HepG2 (cell line): ENCODE measurements at regions not wholly inside any gene's neighbourhood (a gene's known extent, or its start where the extent isn't known, plus 50 kb on each side); places are given as distances from the start of the nearest gene placed in this dataset.

Experiments used
- ATAC-seq: fragments of 200-7000 bp; cut with Tn5 transposase; 3 replicates; pipeline ENCODE4 v1.9.1; 2020; ENCODE audit warnings: mild to moderate bottlenecking, moderate library complexity
- BruUV-seq: library from RNA; stranded (reverse); fragments of 400-500 nt; replicated peaks from 2 replicates; lab custom pipeline; 2021; lab: Mats Ljungman, UMichigan
- CTCF ChIA-PET: fragments of 300-600 bp; formaldehyde crosslinking; extraction: SDS; loops from one replicate; lab custom pipeline; 2021; ENCODE audit warnings: low total read pairs, inconsistent platforms, low intra/inter-chr PET ratio; lab: Yijun Ruan, JAX
- POLR2A ChIA-PET: fragments of 350-600 bp; sonication (Branson Sonifier 250); formaldehyde crosslinking; loops from one replicate; lab custom pipeline; 2020; ENCODE audit warnings: antibody characterized with exemption, inconsistent platforms; lab: Yijun Ruan, JAX
- DNase-seq: peaks from one replicate; pipeline ENCODE4 v3.0.0-alpha.2; 2015; ENCODE audit warnings: low spot score
- FAIRE-seq: peaks from 3 replicates; lab custom pipeline; 2011; peaks lifted over from hg19 to GRCh38; lab: Jason Lieb, UNC
- H2AFZ ChIP-seq: one replicate; pipeline ENCODE4 v1.6.1; 2011; ENCODE audit warnings: low read length, inconsistent platforms
- H3K27ac ChIP-seq: fragments of 300-600 bp; 3 replicates; pipeline ENCODE4 v1.8.0; 2011; ENCODE audit warnings: mixed run types, mild to moderate bottlenecking, mixed read lengths, low read length, inconsistent platforms; ENCODE audit not compliant: insufficient read depth; ENCODE audit errors: extremely low read length
- H3K27me3 ChIP-seq, 2 experiments: fragments of 200-600 bp in 1 of 2; 2 replicates in 1 of 2; 3 replicates in 1 of 2; pipeline versions ENCODE4 v1.6.0 to v1.8.0; 2011; ENCODE audit warnings: low read length in 2 of 2, mild to moderate bottlenecking in 2 of 2, moderate library complexity in 2 of 2, inconsistent platforms in 1 of 2; ENCODE audit not compliant: insufficient read depth in 2 of 2, control insufficient read depth in 1 of 2
- H3K36me3 ChIP-seq, 2 experiments: fragments of 200-600 bp in 1 of 2; replicated peaks in 1 of 2; 2 replicates in 1 of 2; 3 replicates in 1 of 2; pipeline versions ENCODE4 v1.5.1 to v1.8.0; 2011; ENCODE audit warnings: low read length in 2 of 2, inconsistent platforms in 1 of 2; ENCODE audit not compliant: insufficient read depth in 2 of 2, control insufficient read depth in 1 of 2
- H3K4me1 ChIP-seq: 2 replicates; pipeline ENCODE4 v1.5.1; 2012; ENCODE audit warnings: low read length, inconsistent platforms; ENCODE audit not compliant: insufficient read depth
- H3K4me2 ChIP-seq: 2 replicates; pipeline ENCODE4 v1.6.0; 2011; ENCODE audit warnings: low read depth, low read length, inconsistent platforms
- H3K4me3 ChIP-seq, 3 experiments: fragments of 200-600 bp in 1 of 3; sonication (generic), shearing (Covaris generic) in 1 of 3; replicated peaks in 1 of 3; 2 replicates each; pipeline ENCODE4 v1.5.1; 2011 to 2016; ENCODE audit warnings: low read length in 3 of 3, inconsistent platforms in 2 of 3, low read depth in 2 of 3, mild to moderate bottlenecking in 2 of 3, control low read depth in 1 of 3, mixed read lengths in 1 of 3; ENCODE audit not compliant: insufficient read depth in 1 of 3
- H3K79me2 ChIP-seq: one replicate; pipeline ENCODE4 v1.6.1; 2011; ENCODE audit warnings: low read length, inconsistent platforms; ENCODE audit not compliant: insufficient read depth
- H3K9ac ChIP-seq: 2 replicates; pipeline ENCODE4 v1.6.0; 2011; ENCODE audit warnings: mild to moderate bottlenecking, low read depth, low read length, inconsistent platforms; ENCODE audit not compliant: insufficient read depth
- H3K9me3 ChIP-seq: 2 replicates; pipeline ENCODE4 v1.5.1; 2012; ENCODE audit warnings: mild to moderate bottlenecking, low read length
- H4K20me1 ChIP-seq: 2 replicates; pipeline ENCODE4 v1.6.0; 2011; ENCODE audit warnings: inconsistent platforms, mild to moderate bottlenecking, low read length, moderate library complexity; ENCODE audit not compliant: insufficient read depth
- CHD2 ChIP-seq: IDR thresholded peaks from 2 replicates; pipeline ENCODE4 v1.6.1; 2011; ENCODE audit warnings: low read depth, low read length, improper control_type of control experiment
- FOXA1 ChIP-seq, 2 experiments: fragments of 450-650 bp in 1 of 2; sonication (generic) in 1 of 2; formaldehyde crosslinking in 1 of 2; IDR thresholded peaks; 2 replicates each; pipeline versions ENCODE4 v1.4.0 to v1.6.1; 2016 to 2020; ENCODE audit warnings: missing genetic modification reagents in 1 of 2
- HDAC6 ChIP-seq: fragments of 200-600 bp; sonication (generic); IDR thresholded peaks from 2 replicates; pipeline ENCODE4 v1.7.0; 2017; ENCODE audit warnings: mild to moderate bottlenecking, antibody characterized with exemption, low read length, low read depth
- KAT2B ChIP-seq: fragments of 150-350 bp; IDR thresholded peaks from 2 replicates; pipeline ENCODE4 v1.6.1; 2014; ENCODE audit warnings: low read depth, low read length, borderline replicate concordance
- KMT2B ChIP-seq: IDR thresholded peaks from 2 replicates; pipeline ENCODE4 v1.6.1; 2016; ENCODE audit warnings: missing genetic modification reagents, missing compliant biosample characterization
- RBM39 ChIP-seq: fragments of 200-400 bp; formaldehyde crosslinking; IDR thresholded peaks from one replicate; pipeline ENCODE4 v1.6.1; 2018; ENCODE audit warnings: antibody characterized with exemption, mild to moderate bottlenecking, low read depth, low read length; ENCODE audit not compliant: poor library complexity, severe bottlenecking
- ZIK1 ChIP-seq: sonication (generic); formaldehyde crosslinking; IDR thresholded peaks from 2 replicates; pipeline ENCODE4 v1.5.0; 2020; ENCODE audit warnings: mild to moderate bottlenecking, low read depth, missing genetic modification reagents, borderline replicate concordance
- ZNF230 ChIP-seq: sonication (generic); formaldehyde crosslinking; IDR thresholded peaks from 2 replicates; pipeline ENCODE4 v1.4.0; 2020; ENCODE audit warnings: mild to moderate bottlenecking, missing genetic modification reagents
- ZNF24 ChIP-seq: fragments of 450-650 bp; IDR thresholded peaks from 2 replicates; pipeline ENCODE4 v1.6.1; 2017; ENCODE audit warnings: antibody characterized with exemption, mild to moderate bottlenecking
- ZNF432 ChIP-seq: sonication (generic); formaldehyde crosslinking; IDR thresholded peaks from 2 replicates; pipeline ENCODE4 v1.5.0; 2020; ENCODE audit warnings: missing genetic modification reagents, mild to moderate bottlenecking, borderline replicate concordance
- ZNF484 ChIP-seq: sonication (generic); formaldehyde crosslinking; IDR thresholded peaks from 2 replicates; pipeline ENCODE4 v1.5.1; 2020; ENCODE audit warnings: mild to moderate bottlenecking, low read depth, missing genetic modification reagents, borderline replicate concordance
- ZSCAN5A ChIP-seq: sonication (generic); formaldehyde crosslinking; IDR thresholded peaks from 2 replicates; pipeline ENCODE4 v1.8.0; 2022; ENCODE audit warnings: mild to moderate bottlenecking, missing genetic modification reagents, borderline replicate concordance
- WGBS: methylation state at CpG from one replicate; pipeline ENCODE4 v1.1.6; 2017; ENCODE audit warnings: low lambda C conversion rate; 5-methylcytosine and 5-hydroxymethylcytosine counted together
- in situ Hi-C: cut with HindIII; loops from 2 replicates; pipeline ENCODE4 v1.10.0; 2017; ENCODE audit warnings: low pct_unique_long_range_greater_than_20kb; ENCODE audit not compliant: extremely low pct_ligation_motif_present
- intact Hi-C: fragments of 100-400 bp; cut with micrococcal nuclease; formaldehyde crosslinking; loops from one replicate; pipeline ENCODE4 v1.10.0; 2022; ENCODE audit not compliant: unreplicated experiment
- TF ChIP-seq, protein P1 (sequence below): sonication (generic); formaldehyde crosslinking; IDR thresholded peaks from 2 replicates; pipeline ENCODE4 v1.9.0; 2021; ENCODE audit warnings: missing genetic modification reagents, borderline replicate concordance
- TF ChIP-seq, protein P2 (sequence below): sonication (generic); formaldehyde crosslinking; IDR thresholded peaks from 2 replicates; pipeline ENCODE4 v1.8.1; 2022; ENCODE audit warnings: mild to moderate bottlenecking, missing genetic modification reagents

- Histone ChIP-seq H3K27ac (no peak overlapping the region), H2AFZ (no peak overlapping the region), H3K4me2 (no peak overlapping the region), H4K20me1 (no peaks in the 10 kb centered on the region), H3K36me3 (no peaks in the 10 kb centered on the region), H3K4me3 (no peak overlapping the region), H3K9ac (no peak overlapping the region), H3K79me2 (no peaks in the 10 kb centered on the region), H3K4me1 (no peaks in the 10 kb centered on the region), H3K9me3 (no peaks in the 10 kb centered on the region), H3K27me3 (no peaks in the 10 kb centered on the region)
- no TSS peak for BruUV-seq
- ChIA-PET CTCF (no interaction called here), POLR2A (no interaction called here)
- in situ Hi-C loops (no loop called here), intact Hi-C loops (no loop called here)
- FAIRE-seq (no peak), ATAC-seq (no peak), DNase-seq (no peak)
- TF ChIP-seq ZNF432 (CRISPR knock-in tag), result no peak
- TF ChIP-seq ZIK1 (CRISPR knock-in tag), result no peak
- TF ChIP-seq RBM39, result no peak
- TF ChIP-seq KMT2B (CRISPR knock-in tag), result no peak
- no peak for TF ChIP-seq ZSCAN5A (CRISPR knock-in tag)
- no peak for TF ChIP-seq ZNF24
- TF ChIP-seq ZNF230 (CRISPR knock-in tag), result no peak
- WGBS, result 6% methylated on average over 2 of the region's 3 CpGs
Measured at GRCh38 chr18:56521263-56521662, 117.1 kb downstream of the TXNL1 start.

DNA sequence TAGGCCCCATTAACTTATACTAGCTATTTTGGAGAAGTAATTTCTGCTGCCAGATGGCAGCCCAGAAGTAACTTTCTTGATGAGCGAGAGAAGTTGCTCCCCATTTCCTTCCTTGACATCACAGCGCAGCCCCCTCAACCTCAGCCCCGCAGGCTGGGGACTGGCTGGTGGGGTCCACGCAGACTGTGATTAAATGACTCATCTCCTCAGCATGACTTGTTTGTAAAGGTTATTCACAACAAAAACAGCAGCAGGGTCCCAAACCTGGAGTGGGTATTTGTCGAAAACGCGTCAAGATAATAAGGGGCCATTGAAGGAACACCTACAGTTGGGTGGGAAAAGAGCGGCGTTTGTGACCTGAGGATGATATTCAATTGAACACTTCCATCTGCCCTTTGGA lies 120.6 kb downstream of the TXNL1 start:
- Histone ChIP-seq H3K79me2 (no peaks in the 10 kb centered on the region), H3K4me1 (no peaks in the 10 kb centered on the region), H3K36me3 (no peaks in the 10 kb centered on the region), H4K20me1 (no peaks in the 10 kb centered on the region), H3K27me3 (no peaks in the 10 kb centered on the region), H3K9me3 (no peaks in the 10 kb centered on the region), H2AFZ (no peak overlapping the region), H3K4me2 (no peak overlapping the region), H3K9ac (no peak overlapping the region), H3K4me3 (no peak overlapping the region), H3K27ac (no peak overlapping the region)
- intact Hi-C loops, result no loop called here
- BruUV-seq, result no TSS peak
- ChIA-PET CTCF (no interaction called here), POLR2A (no interaction called here)
- no peak for DNase-seq
- ATAC-seq, result no peak
- FAIRE-seq, result no peak
- in situ Hi-C loops, result no loop called here
- WGBS, result 49% methylated on average over 9 of the region's 9 CpGs
- TF ChIP-seq HDAC6 (no peak), KAT2B (no peak), CHD2 (no peak), ZNF484 (CRISPR knock-in tag) (no peak), FOXA1 (IDR thresholded peaks at IDR 0.05) (no peak), FOXA1 (CRISPR knock-in tag; IDR thresholded peaks at IDR 0.05) (no peak)
- TF ChIP-seq, protein P1, sequence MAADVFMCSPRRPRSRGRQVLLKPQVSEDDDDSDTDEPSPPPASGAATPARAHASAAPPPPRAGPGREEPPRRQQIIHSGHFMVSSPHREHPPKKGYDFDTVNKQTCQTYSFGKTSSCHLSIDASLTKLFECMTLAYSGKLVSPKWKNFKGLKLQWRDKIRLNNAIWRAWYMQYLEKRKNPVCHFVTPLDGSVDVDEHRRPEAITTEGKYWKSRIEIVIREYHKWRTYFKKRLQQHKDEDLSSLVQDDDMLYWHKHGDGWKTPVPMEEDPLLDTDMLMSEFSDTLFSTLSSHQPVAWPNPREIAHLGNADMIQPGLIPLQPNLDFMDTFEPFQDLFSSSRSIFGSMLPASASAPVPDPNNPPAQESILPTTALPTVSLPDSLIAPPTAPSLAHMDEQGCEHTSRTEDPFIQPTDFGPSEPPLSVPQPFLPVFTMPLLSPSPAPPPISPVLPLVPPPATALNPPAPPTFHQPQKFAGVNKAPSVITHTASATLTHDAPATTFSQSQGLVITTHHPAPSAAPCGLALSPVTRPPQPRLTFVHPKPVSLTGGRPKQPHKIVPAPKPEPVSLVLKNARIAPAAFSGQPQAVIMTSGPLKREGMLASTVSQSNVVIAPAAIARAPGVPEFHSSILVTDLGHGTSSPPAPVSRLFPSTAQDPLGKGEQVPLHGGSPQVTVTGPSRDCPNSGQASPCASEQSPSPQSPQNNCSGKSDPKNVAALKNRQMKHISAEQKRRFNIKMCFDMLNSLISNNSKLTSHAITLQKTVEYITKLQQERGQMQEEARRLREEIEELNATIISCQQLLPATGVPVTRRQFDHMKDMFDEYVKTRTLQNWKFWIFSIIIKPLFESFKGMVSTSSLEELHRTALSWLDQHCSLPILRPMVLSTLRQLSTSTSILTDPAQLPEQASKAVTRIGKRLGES, result no peak
- TF ChIP-seq, protein P2, sequence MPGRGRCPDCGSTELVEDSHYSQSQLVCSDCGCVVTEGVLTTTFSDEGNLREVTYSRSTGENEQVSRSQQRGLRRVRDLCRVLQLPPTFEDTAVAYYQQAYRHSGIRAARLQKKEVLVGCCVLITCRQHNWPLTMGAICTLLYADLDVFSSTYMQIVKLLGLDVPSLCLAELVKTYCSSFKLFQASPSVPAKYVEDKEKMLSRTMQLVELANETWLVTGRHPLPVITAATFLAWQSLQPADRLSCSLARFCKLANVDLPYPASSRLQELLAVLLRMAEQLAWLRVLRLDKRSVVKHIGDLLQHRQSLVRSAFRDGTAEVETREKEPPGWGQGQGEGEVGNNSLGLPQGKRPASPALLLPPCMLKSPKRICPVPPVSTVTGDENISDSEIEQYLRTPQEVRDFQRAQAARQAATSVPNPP (CRISPR knock-in tag), result no peak
